B cell (primary cell): ENCODE measurements at regions not wholly inside any gene's neighbourhood (a gene's known extent, or its start where the extent isn't known, plus 50 kb on each side); places are given as distances from the start of the nearest gene placed in this dataset.

Experiments used
- ATAC-seq: fragments of 200-7000 bp; cut with Tn5 transposase; one replicate; pipeline ENCODE4 v1.10.0; 2021; ENCODE audit warnings: low read depth, mild to moderate bottlenecking, moderate number of reproducible peaks, moderate library complexity
- CTCF ChIA-PET: fragments of 350-600 bp; sonication (Branson Sonifier 250); formaldehyde crosslinking; loops from one replicate; lab custom pipeline; 2021; ENCODE audit warnings: antibody characterized with exemption, inconsistent platforms; lab: Charles Lee
- POLR2A ChIA-PET: fragments of 350-600 bp; sonication (Branson Sonifier 250); formaldehyde crosslinking; loops from one replicate; lab custom pipeline; 2021; ENCODE audit warnings: antibody characterized with exemption; lab: Charles Lee
- DNase-seq: peaks from one replicate; pipeline ENCODE4 v3.0.0; 2013
- H2AFZ ChIP-seq: 2 replicates; pipeline ENCODE4 v1.6.1; 2012; ENCODE audit warnings: mild to moderate bottlenecking, low read depth, low read length; ENCODE audit not compliant: insufficient read depth, poor library complexity, severe bottlenecking
- H3K27ac ChIP-seq, 2 donors: 1 replicate in 1 of 2; 2 replicates in 1 of 2; pipeline ENCODE4 v1.5.1; 2012 to 2013; ENCODE audit warnings: low read length in 2 of 2, mild to moderate bottlenecking in 2 of 2, moderate library complexity in 1 of 2
- H3K27me3 ChIP-seq, 4 experiments: fragments of 200-600 bp in 1 of 4; sonication (generic) in 1 of 4; replicated peaks in 1 of 4; 1 replicate in 2 of 4; 2 replicates in 2 of 4; pipeline versions ENCODE4 v1.6.1 to v1.7.0; 2013 to 2016; ENCODE audit warnings: low read length in 3 of 4, mild to moderate bottlenecking in 2 of 4, mixed read lengths in 1 of 4, moderate library complexity in 1 of 4; ENCODE audit not compliant: insufficient read depth in 4 of 4, control insufficient read depth in 3 of 4; ENCODE audit errors: control extremely low read depth in 1 of 4
- H3K36me3 ChIP-seq, 2 experiments: replicated peaks in 1 of 2; 1 replicate in 1 of 2; 2 replicates in 1 of 2; pipeline versions ENCODE4 v1.6.1 to v1.7.1; 2013; ENCODE audit warnings: low read length in 1 of 2; ENCODE audit not compliant: insufficient read depth in 2 of 2, control insufficient read depth in 1 of 2; ENCODE audit errors: control extremely low read depth in 1 of 2, extremely low read depth in 1 of 2
- H3K4me1 ChIP-seq, 2 donors: fragments of 200-600 bp in 1 of 2; sonication (generic) in 1 of 2; 1 replicate in 1 of 2; 2 replicates in 1 of 2; pipeline versions ENCODE4 v1.5.1 to v1.6.1; 2013 to 2017; ENCODE audit warnings: low read length in 2 of 2; ENCODE audit not compliant: control insufficient read depth in 2 of 2, insufficient read depth in 2 of 2
- H3K4me2 ChIP-seq: replicated peaks from 2 replicates; pipeline ENCODE3; 2012; ENCODE audit warnings: mild to moderate bottlenecking, low read depth, low read length; ENCODE audit not compliant: poor library complexity, severe bottlenecking
- H3K4me3 ChIP-seq, 5 experiments: fragments of 200-600 bp in 1 of 5; sonication (generic) in 1 of 5; 1 replicate in 3 of 5; 2 replicates in 2 of 5; pipeline versions ENCODE4 v1.5.1 to v1.7.0; 2011 to 2016; ENCODE audit warnings: low read length in 4 of 5, mild to moderate bottlenecking in 4 of 5, low read depth in 2 of 5, control low read depth in 1 of 5, moderate library complexity in 1 of 5; ENCODE audit not compliant: insufficient read depth in 1 of 5; ENCODE audit errors: control extremely low read depth in 1 of 5, extremely low read depth in 1 of 5
- H3K79me2 ChIP-seq: fragments of 200-600 bp; sonication (generic); one replicate; pipeline ENCODE4 v1.6.0; 2016; ENCODE audit warnings: low read length; ENCODE audit not compliant: control insufficient read depth, insufficient read depth
- H3K9ac ChIP-seq: fragments of 200-600 bp; sonication (generic); 2 replicates; pipeline ENCODE4 v1.6.1; 2017; ENCODE audit warnings: mild to moderate bottlenecking, low read length, moderate library complexity
- H3K9me3 ChIP-seq, 3 donors: one replicate each; pipeline versions ENCODE4 v1.6.1 to v1.7.1; 2013; ENCODE audit warnings: low read length in 2 of 3; ENCODE audit not compliant: control insufficient read depth in 2 of 3, insufficient read depth in 1 of 3; ENCODE audit errors: control extremely low read depth in 1 of 3
- H4K20me1 ChIP-seq: 2 replicates; pipeline ENCODE4 v1.6.0; 2012; ENCODE audit warnings: mild to moderate bottlenecking, low read length; ENCODE audit not compliant: insufficient read depth, control insufficient read depth, poor library complexity, severe bottlenecking
- H3K27ac Mint-ChIP-seq: one replicate; pipeline ENCODE4 v1.8.0; 2021; ENCODE audit warnings: mixed read lengths
- H3K27me3 Mint-ChIP-seq: one replicate; pipeline ENCODE4 v1.8.0; 2021; ENCODE audit warnings: mixed read lengths
- H3K4me1 Mint-ChIP-seq: one replicate; pipeline ENCODE4 v1.8.0; 2021; ENCODE audit warnings: mixed read lengths
- H3K4me3 Mint-ChIP-seq: one replicate; pipeline ENCODE4 v1.8.0; 2021; ENCODE audit warnings: mixed read lengths
- H3K9me3 Mint-ChIP-seq: one replicate; pipeline ENCODE4 v1.8.0; 2022; ENCODE audit warnings: mixed read lengths; ENCODE audit not compliant: insufficient read depth
- CTCF ChIP-seq: fragments of 200-600 bp; IDR thresholded peaks from one replicate; pipeline ENCODE4 v1.8.0; 2022; ENCODE audit warnings: antibody characterized with exemption, mild to moderate bottlenecking
- EZH2 ChIP-seq: IDR thresholded peaks from 2 replicates; pipeline ENCODE4 v1.6.1; 2012; ENCODE audit warnings: borderline replicate concordance, low read depth, mild to moderate bottlenecking, moderate library complexity, low read length; ENCODE audit not compliant: insufficient read depth, poor library complexity, severe bottlenecking
- WGBS: methylation state at CpG from one replicate; pipeline ENCODE4 v1.1.5; 2013; ENCODE audit warnings: missing lambda C conversion rate; ENCODE audit not compliant: insufficient coverage; 5-methylcytosine and 5-hydroxymethylcytosine counted together
- intact Hi-C: fragments of 100-400 bp; cut with micrococcal nuclease; formaldehyde crosslinking; loops from one replicate; pipeline ENCODE4 v1.10.0; 2022

- intact Hi-C loops, result no loop called here
- WGBS, result 96% methylated on average over 6 of the region's 7 CpGs
These were observed 173.9 kb upstream of the ARL4C start for GRCh38 chr2:234670806-234671205.

GRCh38 chr2:234670052-234670451 is 173.2 kb upstream of the ARL4C start:
- no peaks in the 10 kb centered on the region for H3K9me3 ChIP-seq
- Mint-ChIP-seq H3K27ac (no peak overlapping the region), H3K27me3 (peaks cover 33% of the 10 kb centered on the region), H3K9me3 (no peaks in the 10 kb centered on the region), H3K4me1 (no peaks in the 10 kb centered on the region), H3K4me3 (no peak overlapping the region)
- no peaks in the 10 kb centered on the region for H4K20me1 ChIP-seq
- intact Hi-C loops, result no loop called here
- no peaks in the 10 kb centered on the region for H3K4me1 ChIP-seq
- TF ChIP-seq EZH2 (no peak), CTCF (no peak)
- H3K4me3 ChIP-seq, result no peak overlapping the region
- H3K9ac ChIP-seq, result no peak overlapping the region
- ChIA-PET CTCF (no interaction called here), POLR2A (no interaction called here)
- DNase-seq (no peak), ATAC-seq (no peak)
- H3K36me3 ChIP-seq, result no peaks in the 10 kb centered on the region
- H3K79me2 ChIP-seq, result no peaks in the 10 kb centered on the region
- H2AFZ ChIP-seq, result no peak overlapping the region
- no peak overlapping the region for H3K27ac ChIP-seq
- H3K4me2 ChIP-seq, result no peak overlapping the region
- peaks cover 0 to 2% (median 0%) of the 10 kb centered on the region in 4 experiments for H3K27me3 ChIP-seq
- 100% methylated on average over 1 of the region's 3 CpGs for WGBS

More at GRCh38 chr2:234670806-234671205, 173.9 kb upstream of the ARL4C start:
- no peaks in the 10 kb centered on the region for H3K36me3 ChIP-seq
- ChIA-PET POLR2A (no interaction called here), CTCF (no interaction called here)
- Mint-ChIP-seq H3K9me3 (no peaks in the 10 kb centered on the region), H3K4me1 (no peaks in the 10 kb centered on the region), H3K27ac (no peak overlapping the region), H3K4me3 (no peak overlapping the region), H3K27me3 (peaks cover 35% of the 10 kb centered on the region)
- H3K4me1 ChIP-seq, result no peaks in the 10 kb centered on the region
- H3K4me2 ChIP-seq, result no peak overlapping the region
- no peak overlapping the region for H3K9ac ChIP-seq
- no peaks in the 10 kb centered on the region for H4K20me1 ChIP-seq
- no peaks in the 10 kb centered on the region for H3K79me2 ChIP-seq
- TF ChIP-seq EZH2, result no peak
- no peaks in the 10 kb centered on the region for H3K9me3 ChIP-seq
- no peak overlapping the region for H2AFZ ChIP-seq
- ATAC-seq, result no peak
- no peak for DNase-seq
- no peak overlapping the region for H3K27ac ChIP-seq
- no peak overlapping the region for H3K4me3 ChIP-seq
- H3K27me3 ChIP-seq, result peaks cover 0 to 2% (median 0%) of the 10 kb centered on the region in 4 experiments
